ENCODE measurements at regions not wholly inside any gene's neighbourhood (a gene's known extent, or its start where the extent isn't known, plus 50 kb on each side); places are given as distances from the start of the nearest gene placed in this dataset.

DNA sequence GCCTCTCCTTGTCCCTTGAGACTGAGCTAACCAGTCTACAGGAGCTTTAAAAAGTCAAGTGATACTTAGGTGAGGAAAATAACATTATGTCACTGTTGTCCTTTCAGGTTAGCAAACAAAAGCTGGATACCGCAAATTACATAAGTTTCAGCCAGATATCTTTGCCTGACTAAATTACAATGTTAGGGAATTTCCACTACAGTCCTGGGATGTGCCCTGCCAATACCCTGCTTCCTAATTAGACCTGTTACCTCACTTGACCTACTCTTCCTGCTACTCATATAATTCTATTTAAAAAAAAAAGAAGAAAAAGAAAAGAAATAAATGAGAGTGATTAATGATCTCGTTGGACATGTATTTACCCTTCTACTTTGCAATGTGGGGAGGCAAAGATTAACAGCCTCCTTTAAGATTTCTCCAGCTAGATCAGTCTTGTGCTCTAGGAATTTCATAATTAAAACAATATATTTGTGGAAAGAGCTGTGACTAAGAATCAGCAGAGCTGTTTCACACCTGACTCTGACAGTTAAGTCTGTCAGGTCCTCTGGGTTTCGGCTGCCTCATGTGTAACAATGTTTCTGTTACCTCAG is 318.9 kb downstream of the HDGFL1 start:
- Histone ChIP-seq H3K4me3 (ENCODE audit: low read length) (no peak overlapping the region), H3K27me3 (ENCODE audit: control insufficient read depth, insufficient read depth, low read length) (no peaks in the 10 kb centered on the region), H3K27ac (ENCODE audit: low read length) (no peak overlapping the region), H3K9me3 (ENCODE audit: control insufficient read depth, low read depth, low read length) (no peaks in the 10 kb centered on the region), H3K36me3 (ENCODE audit: control insufficient read depth, low read depth, low read length) (no peaks in the 10 kb centered on the region), H3K4me1 (ENCODE audit: control insufficient read depth, low read depth, low read length) (peaks cover 8% of the 10 kb centered on the region), H3K9ac (ENCODE audit: low read length) (no peak overlapping the region)

GRCh38 chr6:22891934-22892333 is 322.6 kb downstream of the HDGFL1 start:
- no peak overlapping the region for H3K4me3 ChIP-seq (ENCODE audit: low read length)
- no peak overlapping the region for H3K9ac ChIP-seq (ENCODE audit: low read length)
- H3K27me3 ChIP-seq (ENCODE audit: control insufficient read depth, insufficient read depth, low read length): no peaks in the 10 kb centered on the region
- H3K9me3 ChIP-seq (ENCODE audit: control insufficient read depth, low read depth, low read length): no peaks in the 10 kb centered on the region
- H3K36me3 ChIP-seq (ENCODE audit: control insufficient read depth, low read depth, low read length): no peaks in the 10 kb centered on the region
- peaks cover 13% of the 10 kb centered on the region for H3K4me1 ChIP-seq (ENCODE audit: control insufficient read depth, low read depth, low read length)
- H3K27ac ChIP-seq (ENCODE audit: low read length): no peak overlapping the region

DNA sequence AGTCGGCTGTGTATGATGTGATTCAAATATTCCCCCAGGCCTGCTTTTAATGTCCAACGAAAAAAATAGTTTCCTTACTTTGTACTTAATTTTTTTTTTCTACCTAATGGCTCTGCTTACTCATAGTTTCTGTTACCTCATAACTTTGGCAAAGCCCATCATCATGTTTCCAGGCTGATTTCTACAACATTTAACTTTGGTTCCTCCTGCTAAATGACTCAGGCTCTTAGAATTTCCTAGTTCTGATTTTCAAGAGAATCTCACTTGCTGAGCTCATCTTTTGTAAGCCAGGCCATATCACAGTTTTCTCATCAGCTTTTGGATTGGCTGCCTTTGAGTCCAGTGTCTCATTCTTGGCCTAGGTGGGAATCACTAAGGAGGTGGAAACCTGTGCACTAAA is 323.1 kb downstream of the HDGFL1 start:
- H3K4me3 ChIP-seq (ENCODE audit: low read length): no peak overlapping the region
- no peaks in the 10 kb centered on the region for H3K36me3 ChIP-seq (ENCODE audit: control insufficient read depth, low read depth, low read length)
- H3K9me3 ChIP-seq (ENCODE audit: control insufficient read depth, low read depth, low read length): no peaks in the 10 kb centered on the region
- H3K27me3 ChIP-seq (ENCODE audit: control insufficient read depth, insufficient read depth, low read length): no peaks in the 10 kb centered on the region
- H3K9ac ChIP-seq (ENCODE audit: low read length): no peak overlapping the region
- no peak overlapping the region for H3K27ac ChIP-seq (ENCODE audit: low read length)
- peaks cover 8% of the 10 kb centered on the region for H3K4me1 ChIP-seq (ENCODE audit: control insufficient read depth, low read depth, low read length)

DNA sequence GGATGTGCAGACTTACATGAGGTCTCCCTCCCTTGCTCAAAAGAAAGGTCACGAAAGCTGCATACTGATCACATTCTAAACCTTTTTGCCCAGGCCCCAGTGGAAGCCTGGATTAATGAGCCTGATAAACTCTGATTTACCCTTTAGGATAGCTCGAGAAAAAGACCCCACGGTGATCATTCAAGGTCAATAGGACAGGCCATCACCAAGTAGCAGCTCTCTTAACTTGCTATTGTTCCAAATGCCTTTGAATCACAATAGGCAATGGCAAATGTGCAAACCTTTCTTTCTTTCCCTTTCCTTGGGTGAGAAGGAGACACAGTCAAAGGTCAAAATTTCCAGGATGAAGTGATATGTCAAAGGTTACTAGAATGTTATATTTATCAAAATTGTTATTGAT is 327.3 kb downstream of the HDGFL1 start:
- Histone ChIP-seq H3K36me3 (ENCODE audit: control insufficient read depth, low read depth, low read length) (no peaks in the 10 kb centered on the region), H3K9ac (ENCODE audit: low read length) (no peak overlapping the region), H3K27ac (ENCODE audit: low read length) (no peak overlapping the region), H3K4me3 (ENCODE audit: low read length) (no peak overlapping the region), H3K4me1 (ENCODE audit: control insufficient read depth, low read depth, low read length) (peaks cover 8% of the 10 kb centered on the region), H3K27me3 (ENCODE audit: control insufficient read depth, insufficient read depth, low read length) (no peaks in the 10 kb centered on the region), H3K9me3 (ENCODE audit: control insufficient read depth, low read depth, low read length) (no peaks in the 10 kb centered on the region)

- Histone ChIP-seq H3K4me3 (ENCODE audit: low read length) (no peak overlapping the region), H3K9ac (ENCODE audit: low read length) (no peak overlapping the region), H3K36me3 (ENCODE audit: control insufficient read depth, low read depth, low read length) (no peaks in the 10 kb centered on the region), H3K4me1 (ENCODE audit: control insufficient read depth, low read depth, low read length) (peaks cover 12% of the 10 kb centered on the region), H3K27ac (ENCODE audit: low read length) (no peak overlapping the region), H3K27me3 (ENCODE audit: control insufficient read depth, insufficient read depth, low read length) (no peaks in the 10 kb centered on the region), H3K9me3 (ENCODE audit: control insufficient read depth, low read depth, low read length) (no peaks in the 10 kb centered on the region)
These were observed 330.1 kb downstream of the HDGFL1 start for GRCh38 chr6:22899426-22899825.

DNA sequence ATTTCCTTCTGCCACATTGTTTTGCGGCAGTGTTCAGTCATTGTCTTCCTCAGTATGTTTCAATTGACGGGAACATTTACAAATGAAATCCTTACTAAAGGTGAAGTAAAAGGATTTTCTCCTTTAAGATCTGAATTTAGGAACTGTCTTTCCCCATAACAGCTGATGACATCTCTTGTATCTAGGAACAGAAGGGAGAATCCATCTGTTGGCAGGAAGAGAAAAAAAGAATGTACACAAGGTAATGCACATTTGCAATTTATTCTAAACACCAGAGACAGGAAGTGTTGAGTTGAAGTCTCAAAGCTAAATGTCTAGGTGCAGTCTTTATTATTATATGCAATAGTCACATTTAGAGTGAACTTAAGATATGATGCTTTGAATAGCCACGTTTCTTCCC is 334.5 kb downstream of the HDGFL1 start:
- H3K27ac ChIP-seq (ENCODE audit: low read length): no peak overlapping the region
- no peak overlapping the region for H3K4me3 ChIP-seq (ENCODE audit: low read length)
- no peaks in the 10 kb centered on the region for H3K36me3 ChIP-seq (ENCODE audit: control insufficient read depth, low read depth, low read length)
- H3K27me3 ChIP-seq (ENCODE audit: control insufficient read depth, insufficient read depth, low read length): no peaks in the 10 kb centered on the region
- peaks cover 4% of the 10 kb centered on the region for H3K4me1 ChIP-seq (ENCODE audit: control insufficient read depth, low read depth, low read length)
- H3K9ac ChIP-seq (ENCODE audit: low read length): no peak overlapping the region
- no peaks in the 10 kb centered on the region for H3K9me3 ChIP-seq (ENCODE audit: control insufficient read depth, low read depth, low read length)

GRCh38 chr6:22904431-22904830 is 335.1 kb downstream of the HDGFL1 start:
- H3K27ac ChIP-seq (ENCODE audit: low read length): no peak overlapping the region
- H3K9me3 ChIP-seq (ENCODE audit: control insufficient read depth, low read depth, low read length): no peaks in the 10 kb centered on the region
- no peaks in the 10 kb centered on the region for H3K27me3 ChIP-seq (ENCODE audit: control insufficient read depth, insufficient read depth, low read length)
- no peaks in the 10 kb centered on the region for H3K36me3 ChIP-seq (ENCODE audit: control insufficient read depth, low read depth, low read length)
- H3K4me3 ChIP-seq (ENCODE audit: low read length): no peak overlapping the region
- peaks cover 4% of the 10 kb centered on the region for H3K4me1 ChIP-seq (ENCODE audit: control insufficient read depth, low read depth, low read length)
- H3K9ac ChIP-seq (ENCODE audit: low read length): no peak overlapping the region

DNA sequence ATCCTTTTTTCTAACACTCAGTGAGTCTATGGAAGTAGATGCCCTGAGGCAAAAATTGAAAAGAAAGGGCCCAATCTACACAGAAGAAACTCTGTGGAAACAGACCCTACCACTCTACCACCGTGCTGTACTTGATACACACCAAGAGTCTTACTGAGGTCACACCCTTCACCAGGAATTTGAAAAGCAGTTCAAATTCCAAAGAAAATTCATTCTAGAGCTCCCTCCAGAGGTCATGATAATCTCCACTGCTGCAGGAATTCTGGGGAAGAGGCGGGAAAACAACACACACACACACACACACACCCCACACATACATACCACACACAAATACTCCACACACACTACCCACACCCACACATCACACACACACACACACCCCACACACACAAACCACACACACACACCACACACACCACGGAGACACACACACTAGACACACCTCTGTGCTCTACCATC is 336.8 kb downstream of the HDGFL1 start:
- Histone ChIP-seq H3K4me3 (ENCODE audit: low read length) (no peak overlapping the region), H3K9ac (ENCODE audit: low read length) (no peak overlapping the region)

GRCh38 chr6:22907085-22907484 is 337.7 kb downstream of the HDGFL1 start:
- no peaks in the 10 kb centered on the region for H3K9me3 ChIP-seq (ENCODE audit: control insufficient read depth, low read depth, low read length)
- H3K27ac ChIP-seq (ENCODE audit: low read length): no peak overlapping the region
- H3K36me3 ChIP-seq (ENCODE audit: control insufficient read depth, low read depth, low read length): no peaks in the 10 kb centered on the region
- no peaks in the 10 kb centered on the region for H3K27me3 ChIP-seq (ENCODE audit: control insufficient read depth, insufficient read depth, low read length)
- H3K4me1 ChIP-seq (ENCODE audit: control insufficient read depth, low read depth, low read length): peaks cover 4% of the 10 kb centered on the region
- H3K4me3 ChIP-seq (ENCODE audit: low read length): no peak overlapping the region
- H3K9ac ChIP-seq (ENCODE audit: low read length): no peak overlapping the region

More for the DNA sequence above, 336.8 kb downstream of the HDGFL1 start:
- no peaks in the 10 kb centered on the region for H3K27me3 ChIP-seq (ENCODE audit: control insufficient read depth, insufficient read depth, low read length)
- H3K36me3 ChIP-seq (ENCODE audit: control insufficient read depth, low read depth, low read length): no peaks in the 10 kb centered on the region
- no peak overlapping the region for H3K27ac ChIP-seq (ENCODE audit: low read length)
- no peaks in the 10 kb centered on the region for H3K9me3 ChIP-seq (ENCODE audit: control insufficient read depth, low read depth, low read length)
- H3K4me1 ChIP-seq (ENCODE audit: control insufficient read depth, low read depth, low read length): peaks cover 4% of the 10 kb centered on the region

- Histone ChIP-seq H3K27me3 (ENCODE audit: control insufficient read depth, insufficient read depth, low read length) (no peaks in the 10 kb centered on the region), H3K9me3 (ENCODE audit: control insufficient read depth, low read depth, low read length) (no peaks in the 10 kb centered on the region), H3K36me3 (ENCODE audit: control insufficient read depth, low read depth, low read length) (no peaks in the 10 kb centered on the region), H3K4me3 (ENCODE audit: low read length) (no peak overlapping the region), H3K4me1 (ENCODE audit: control insufficient read depth, low read depth, low read length) (no peaks in the 10 kb centered on the region), H3K27ac (ENCODE audit: low read length) (no peak overlapping the region), H3K9ac (ENCODE audit: low read length) (no peak overlapping the region)
These were observed 341.0 kb downstream of the HDGFL1 start for GRCh38 chr6:22910370-22910769.

GRCh38 chr6:22913612-22914011 is 344.2 kb downstream of the HDGFL1 start:
- H3K4me1 ChIP-seq (ENCODE audit: control insufficient read depth, low read depth, low read length): peaks cover under 1% of the 10 kb centered on the region
- no peaks in the 10 kb centered on the region for H3K36me3 ChIP-seq (ENCODE audit: control insufficient read depth, low read depth, low read length)
- no peak overlapping the region for H3K4me3 ChIP-seq (ENCODE audit: low read length)
- no peaks in the 10 kb centered on the region for H3K9me3 ChIP-seq (ENCODE audit: control insufficient read depth, low read depth, low read length)
- H3K27me3 ChIP-seq (ENCODE audit: control insufficient read depth, insufficient read depth, low read length): no peaks in the 10 kb centered on the region
- no peak overlapping the region for H3K9ac ChIP-seq (ENCODE audit: low read length)
- H3K27ac ChIP-seq (ENCODE audit: low read length): no peak overlapping the region

- Histone ChIP-seq H3K27me3 (ENCODE audit: control insufficient read depth, insufficient read depth, low read length) (no peaks in the 10 kb centered on the region), H3K9ac (ENCODE audit: low read length) (no peak overlapping the region), H3K27ac (ENCODE audit: low read length) (no peak overlapping the region), H3K36me3 (ENCODE audit: control insufficient read depth, low read depth, low read length) (no peaks in the 10 kb centered on the region), H3K4me1 (ENCODE audit: control insufficient read depth, low read depth, low read length) (peaks cover 28% of the 10 kb centered on the region), H3K4me3 (ENCODE audit: low read length) (no peak overlapping the region), H3K9me3 (ENCODE audit: control insufficient read depth, low read depth, low read length) (no peaks in the 10 kb centered on the region)
These were observed 348.0 kb downstream of the HDGFL1 start for GRCh38 chr6:22917344-22917743.
